Fibroblast of villous mesenchyme (primary cell): ENCODE measurements at regions not wholly inside any gene's neighbourhood (a gene's known extent, or its start where the extent isn't known, plus 50 kb on each side); places are given as distances from the start of the nearest gene placed in this dataset.

Experiments
- DNase-seq: peaks from one replicate; pipeline ENCODE4 v3.0.0-alpha.2; 2010; ENCODE audit warnings: low read depth
- H3K4me3 ChIP-seq: 2 replicates; pipeline ENCODE4 v1.5.1; 2011; ENCODE audit warnings: low read depth, mild to moderate bottlenecking, low read length
- TF ChIP-seq, protein P1 (sequence below): IDR thresholded peaks from 2 replicates; pipeline ENCODE4 v1.5.1; 2012; ENCODE audit warnings: low read depth, mild to moderate bottlenecking, low read length; ENCODE audit not compliant: insufficient read depth

DNA sequence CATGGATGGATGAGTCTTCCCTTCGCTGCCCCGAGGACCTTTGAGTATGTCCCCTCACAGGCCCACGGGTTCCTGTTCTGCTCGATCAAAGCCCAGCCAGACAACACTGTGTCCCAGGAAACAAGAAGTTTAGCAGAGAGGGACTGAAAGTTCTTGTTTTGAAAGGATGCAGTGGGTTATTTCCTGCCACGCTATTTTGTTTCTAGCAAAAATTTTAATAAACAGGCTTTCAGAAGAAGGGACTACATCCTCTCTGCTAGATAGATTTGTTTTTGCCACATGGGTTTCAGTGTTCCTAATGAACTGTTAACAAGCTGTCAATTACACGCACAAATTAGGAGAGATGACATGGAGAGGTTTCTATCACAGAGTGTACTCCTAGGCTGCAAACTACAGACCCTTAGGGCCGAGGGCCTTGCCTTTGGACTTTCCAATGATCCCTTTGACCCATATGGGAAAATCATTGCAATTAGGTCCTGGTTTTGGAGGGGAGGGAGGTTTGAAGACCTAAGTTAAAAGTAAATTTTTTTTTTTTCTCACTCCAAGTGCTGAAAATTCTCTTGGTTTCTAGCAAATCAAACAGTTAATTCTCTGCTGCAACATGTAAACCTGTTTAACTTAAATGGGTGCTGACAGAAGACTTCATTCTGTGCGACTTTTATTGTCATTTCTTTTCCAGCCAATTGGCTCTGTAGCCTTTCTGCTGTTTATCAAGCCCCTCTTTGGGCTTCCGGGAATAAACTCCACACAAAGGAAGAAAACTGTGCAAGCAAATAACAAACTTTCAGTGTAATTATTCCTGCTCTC, 81.4 kb downstream of the RCN1 start:
- no peak for DNase-seq
- TF ChIP-seq, protein P1, sequence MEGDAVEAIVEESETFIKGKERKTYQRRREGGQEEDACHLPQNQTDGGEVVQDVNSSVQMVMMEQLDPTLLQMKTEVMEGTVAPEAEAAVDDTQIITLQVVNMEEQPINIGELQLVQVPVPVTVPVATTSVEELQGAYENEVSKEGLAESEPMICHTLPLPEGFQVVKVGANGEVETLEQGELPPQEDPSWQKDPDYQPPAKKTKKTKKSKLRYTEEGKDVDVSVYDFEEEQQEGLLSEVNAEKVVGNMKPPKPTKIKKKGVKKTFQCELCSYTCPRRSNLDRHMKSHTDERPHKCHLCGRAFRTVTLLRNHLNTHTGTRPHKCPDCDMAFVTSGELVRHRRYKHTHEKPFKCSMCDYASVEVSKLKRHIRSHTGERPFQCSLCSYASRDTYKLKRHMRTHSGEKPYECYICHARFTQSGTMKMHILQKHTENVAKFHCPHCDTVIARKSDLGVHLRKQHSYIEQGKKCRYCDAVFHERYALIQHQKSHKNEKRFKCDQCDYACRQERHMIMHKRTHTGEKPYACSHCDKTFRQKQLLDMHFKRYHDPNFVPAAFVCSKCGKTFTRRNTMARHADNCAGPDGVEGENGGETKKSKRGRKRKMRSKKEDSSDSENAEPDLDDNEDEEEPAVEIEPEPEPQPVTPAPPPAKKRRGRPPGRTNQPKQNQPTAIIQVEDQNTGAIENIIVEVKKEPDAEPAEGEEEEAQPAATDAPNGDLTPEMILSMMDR = no peak
- H3K4me3 ChIP-seq = no peak overlapping the region

- peak; percentile 63 for DNase-seq
- TF ChIP-seq, protein P1 = peak; percentile 70
- H3K4me3 ChIP-seq = peak overlapping the region; percentile 12
These were observed 82.3 kb downstream of the RCN1 start for GRCh38 chr11:32172848-32173834.

DNA sequence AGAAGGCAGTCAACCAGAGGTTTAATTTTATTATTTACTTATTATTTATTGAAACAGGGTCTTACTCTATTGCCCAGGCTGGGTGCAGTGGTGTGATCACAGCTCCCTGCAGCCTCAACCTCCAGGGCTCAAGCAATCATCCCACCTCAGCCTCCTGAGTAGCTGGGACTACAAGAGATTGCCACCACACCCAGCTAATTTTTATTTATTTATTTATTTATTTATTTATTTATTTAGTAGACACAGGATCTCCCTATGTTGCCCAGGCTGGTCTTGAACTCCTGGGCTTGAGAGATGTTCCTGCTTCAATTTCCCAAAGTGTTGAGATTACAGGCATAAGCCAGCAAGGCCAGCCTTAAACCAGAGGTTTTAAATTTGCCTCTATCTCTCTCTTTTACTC, 83.1 kb downstream of the RCN1 start:
- TF ChIP-seq, protein P1 = no peak
- DNase-seq = no peak
- no peak overlapping the region for H3K4me3 ChIP-seq

DNA sequence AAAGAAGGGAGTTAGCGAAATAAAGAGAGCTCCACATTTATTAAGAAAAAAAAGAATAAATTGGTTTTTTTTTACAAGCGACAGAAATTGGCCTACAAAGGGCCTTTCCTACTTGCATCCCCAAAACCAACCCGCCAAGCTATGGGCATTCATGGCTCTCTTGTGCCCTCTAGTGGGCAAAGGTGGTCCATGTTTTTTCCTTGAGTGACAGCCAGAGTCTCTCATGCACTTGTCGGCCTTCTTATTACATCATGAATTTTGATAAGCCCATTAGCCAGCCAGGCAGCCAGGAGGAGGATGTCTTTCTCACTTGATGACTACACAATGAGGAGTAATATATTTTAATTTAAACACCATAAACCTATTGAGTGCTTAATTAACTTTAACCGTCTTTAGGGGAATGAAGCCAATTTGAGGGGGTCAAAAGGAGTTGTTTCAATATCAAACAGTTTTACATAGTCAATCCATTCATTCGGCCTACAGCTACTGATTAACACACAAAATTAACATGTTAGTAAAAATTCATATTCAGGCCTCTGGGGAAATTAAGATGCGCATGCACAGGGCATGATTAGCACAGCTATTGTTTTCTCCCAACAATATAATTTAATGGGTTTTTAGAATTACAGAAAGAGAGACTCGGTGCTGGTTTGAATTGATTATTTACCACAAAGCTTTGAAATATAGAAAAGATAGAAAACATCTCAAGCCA, 85.5 kb downstream of the RCN1 start:
- DNase-seq = peak; percentile 78
- TF ChIP-seq, protein P1 = peak; percentile 91

GRCh38 chr11:32178692-32179091, 87.8 kb downstream of the RCN1 start:
- no peak for DNase-seq
- TF ChIP-seq, protein P1 = no peak
- no peak overlapping the region for H3K4me3 ChIP-seq

More for the DNA sequence above, 85.5 kb downstream of the RCN1 start:
- H3K4me3 ChIP-seq = no peak overlapping the region

DNA sequence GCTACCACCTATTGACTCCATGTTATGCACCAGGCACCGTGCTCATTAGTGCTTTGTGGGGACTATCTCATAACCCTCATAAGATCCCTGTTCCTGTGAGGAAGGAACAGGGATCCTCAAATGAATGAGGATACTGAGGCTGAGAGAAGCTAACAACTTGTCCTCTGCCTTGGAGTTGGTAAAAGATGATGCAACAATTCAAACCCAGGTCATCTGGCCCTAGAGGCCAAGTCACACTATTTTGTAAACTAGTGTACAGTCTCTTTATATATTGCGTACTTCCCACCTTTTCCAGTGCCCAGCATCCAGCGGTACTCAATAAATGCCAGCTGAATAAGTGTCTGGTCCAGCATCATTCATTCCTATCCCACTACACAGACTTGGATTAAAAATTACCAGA, 92.6 kb downstream of the RCN1 start:
- DNase-seq = no peak
- TF ChIP-seq, protein P1 = no peak
- H3K4me3 ChIP-seq = no peak overlapping the region
